ENCODE measurements at regions not wholly inside any gene's neighbourhood (a gene's known extent, or its start where the extent isn't known, plus 50 kb on each side); places are given as distances from the start of the nearest gene placed in this dataset.

DNA sequence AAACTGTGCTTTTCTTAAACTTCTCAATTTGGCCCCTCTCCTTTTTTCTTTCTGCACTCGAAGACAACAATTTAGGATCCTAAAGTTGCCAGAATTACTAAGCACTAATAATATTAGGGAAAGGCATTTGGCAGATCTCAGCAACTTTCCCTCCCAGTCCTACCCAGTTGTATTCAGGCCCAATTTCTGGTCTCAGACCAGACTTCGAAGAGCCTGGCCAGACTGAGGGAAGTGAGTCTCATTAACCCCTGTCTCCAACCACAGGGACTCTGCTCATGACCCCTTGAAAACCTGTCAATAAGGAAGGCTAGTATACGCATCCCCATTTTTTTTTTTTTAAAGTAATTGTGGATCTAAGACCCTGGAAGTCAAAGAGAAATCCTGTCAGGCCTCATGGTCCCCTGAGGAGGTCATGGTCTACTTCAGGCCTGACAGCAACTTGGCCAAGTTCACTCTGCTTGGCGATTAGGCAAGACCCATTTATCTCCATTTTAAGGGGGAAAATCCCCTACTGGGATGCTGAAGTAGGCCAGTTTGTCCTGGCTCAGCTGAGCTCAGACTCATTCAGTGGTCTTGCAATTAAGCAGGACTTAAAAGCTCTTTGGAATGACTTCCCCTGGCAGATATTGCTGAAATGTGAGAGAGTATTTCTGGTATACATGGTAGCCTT, 521.0 kb downstream of the FUT8 start:
- TF ChIP-seq, protein P1, sequence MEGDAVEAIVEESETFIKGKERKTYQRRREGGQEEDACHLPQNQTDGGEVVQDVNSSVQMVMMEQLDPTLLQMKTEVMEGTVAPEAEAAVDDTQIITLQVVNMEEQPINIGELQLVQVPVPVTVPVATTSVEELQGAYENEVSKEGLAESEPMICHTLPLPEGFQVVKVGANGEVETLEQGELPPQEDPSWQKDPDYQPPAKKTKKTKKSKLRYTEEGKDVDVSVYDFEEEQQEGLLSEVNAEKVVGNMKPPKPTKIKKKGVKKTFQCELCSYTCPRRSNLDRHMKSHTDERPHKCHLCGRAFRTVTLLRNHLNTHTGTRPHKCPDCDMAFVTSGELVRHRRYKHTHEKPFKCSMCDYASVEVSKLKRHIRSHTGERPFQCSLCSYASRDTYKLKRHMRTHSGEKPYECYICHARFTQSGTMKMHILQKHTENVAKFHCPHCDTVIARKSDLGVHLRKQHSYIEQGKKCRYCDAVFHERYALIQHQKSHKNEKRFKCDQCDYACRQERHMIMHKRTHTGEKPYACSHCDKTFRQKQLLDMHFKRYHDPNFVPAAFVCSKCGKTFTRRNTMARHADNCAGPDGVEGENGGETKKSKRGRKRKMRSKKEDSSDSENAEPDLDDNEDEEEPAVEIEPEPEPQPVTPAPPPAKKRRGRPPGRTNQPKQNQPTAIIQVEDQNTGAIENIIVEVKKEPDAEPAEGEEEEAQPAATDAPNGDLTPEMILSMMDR (conservative IDR thresholded peaks at IDR 0.05 in 1 of 2, IDR thresholded peaks at IDR 0.05 in 1 of 2; ENCODE audit: low read depth in 1 of 2, low read length in 2 of 2): no peak
- no peak for TF ChIP-seq EZH2 (IDR thresholded peaks at IDR 0.05; ENCODE audit: low read length, missing control alignments)

Data from fibroblast of lung (primary cell).